ENCODE measurements at regions not wholly inside any gene's neighbourhood (a gene's known extent, or its start where the extent isn't known, plus 50 kb on each side); places are given as distances from the start of the nearest gene placed in this dataset.

GRCh38 chr12:110971936-110972335 is 51.6 kb upstream of the MYL2 start:
- no peak for TF ChIP-seq CTCF (IDR thresholded peaks at IDR 0.05; ENCODE audit: extremely low read depth, insufficient read depth, missing control alignments)
- DNase-seq (ENCODE audit: low spot score) = no peak
- in situ Hi-C loops (cut with MboI; ENCODE audit: low pct_unique_long_range_greater_than_20kb, low sequenced_read_pairs, unreplicated experiment) = no loop called here

- in situ Hi-C loops (cut with MboI; ENCODE audit: low pct_unique_long_range_greater_than_20kb, low sequenced_read_pairs, unreplicated experiment) = no loop called here
- no peak for TF ChIP-seq CTCF (IDR thresholded peaks at IDR 0.05; ENCODE audit: extremely low read depth, insufficient read depth, missing control alignments)
- DNase-seq (ENCODE audit: low spot score) = no peak
These were observed 51.0 kb upstream of the MYL2 start for GRCh38 chr12:110971189-110971920.
